ENCODE measurements at regions not wholly inside any gene's neighbourhood (a gene's known extent, or its start where the extent isn't known, plus 50 kb on each side); places are given as distances from the start of the nearest gene placed in this dataset.

DNA sequence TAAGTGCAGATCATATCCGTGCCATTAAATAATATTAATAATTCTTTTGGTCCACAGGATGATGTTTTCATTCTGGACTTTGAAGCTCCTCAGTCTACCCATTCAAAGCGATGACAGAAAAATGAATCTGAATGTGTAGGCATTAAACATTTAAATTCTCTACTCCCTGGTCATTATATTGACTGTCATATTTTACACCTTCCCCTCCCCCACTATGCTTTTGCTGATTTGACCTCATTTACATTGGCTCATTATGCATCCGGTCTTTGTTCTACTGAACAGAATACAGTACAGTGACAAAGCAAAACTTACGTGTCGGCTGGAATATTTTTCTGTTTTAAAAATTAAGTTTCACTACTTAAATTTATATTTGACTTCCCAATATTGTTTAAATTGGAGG is 289.7 kb upstream of the TMEM161B start:
- Histone ChIP-seq H3K27me3 (ENCODE audit: control insufficient read depth in 1 of 2, insufficient read depth in 2 of 2, low read length in 2 of 2) (no peaks in the 10 kb centered on the region), H3K36me3 (ENCODE audit: control insufficient read depth in 1 of 2, insufficient read depth in 2 of 2, low read length in 2 of 2) (no peaks in the 10 kb centered on the region), H3K9ac (ENCODE audit: low read depth in 1 of 2, low read length in 2 of 2) (no peak overlapping the region), H3K4me1 (ENCODE audit: control insufficient read depth in 1 of 2, insufficient read depth in 2 of 2, low read length in 2 of 2) (no peaks in the 10 kb centered on the region), H3K27ac (ENCODE audit: low read depth, low read length) (no peak overlapping the region), H3K4me3 (ENCODE audit: low read depth in 1 of 2, low read length in 2 of 2) (no peak overlapping the region), H3K9me3 (ENCODE audit: control insufficient read depth in 1 of 2, low read length in 2 of 2) (no peaks in the 10 kb centered on the region)

DNA sequence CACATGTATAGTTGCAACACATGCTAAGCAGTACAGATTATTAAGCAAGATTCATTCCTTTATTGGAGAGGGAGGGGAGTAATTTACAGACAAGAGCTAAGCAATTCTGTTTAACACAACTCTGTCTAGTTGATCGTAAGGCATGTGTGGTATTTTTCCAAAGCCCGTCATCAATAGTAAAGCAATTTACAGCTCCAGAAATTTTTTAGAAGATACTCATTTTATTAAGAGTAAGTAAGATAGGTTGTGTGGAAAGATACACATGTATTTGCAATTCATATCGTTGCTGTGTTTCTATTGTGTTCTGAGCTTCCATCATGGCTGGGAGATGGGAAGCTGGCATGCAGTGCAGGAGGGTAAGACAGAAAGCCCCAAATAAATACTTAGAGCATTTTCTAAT is 289.2 kb upstream of the TMEM161B start:
- Histone ChIP-seq H3K27ac (ENCODE audit: low read depth, low read length) (no peak overlapping the region), H3K9ac (ENCODE audit: low read depth in 1 of 2, low read length in 2 of 2) (no peak overlapping the region), H3K27me3 (ENCODE audit: control insufficient read depth in 1 of 2, insufficient read depth in 2 of 2, low read length in 2 of 2) (no peaks in the 10 kb centered on the region), H3K36me3 (ENCODE audit: control insufficient read depth in 1 of 2, insufficient read depth in 2 of 2, low read length in 2 of 2) (no peaks in the 10 kb centered on the region), H3K4me3 (ENCODE audit: low read depth in 1 of 2, low read length in 2 of 2) (no peak overlapping the region), H3K9me3 (ENCODE audit: control insufficient read depth in 1 of 2, low read length in 2 of 2) (no peaks in the 10 kb centered on the region), H3K4me1 (ENCODE audit: control insufficient read depth in 1 of 2, insufficient read depth in 2 of 2, low read length in 2 of 2) (no peaks in the 10 kb centered on the region)

DNA sequence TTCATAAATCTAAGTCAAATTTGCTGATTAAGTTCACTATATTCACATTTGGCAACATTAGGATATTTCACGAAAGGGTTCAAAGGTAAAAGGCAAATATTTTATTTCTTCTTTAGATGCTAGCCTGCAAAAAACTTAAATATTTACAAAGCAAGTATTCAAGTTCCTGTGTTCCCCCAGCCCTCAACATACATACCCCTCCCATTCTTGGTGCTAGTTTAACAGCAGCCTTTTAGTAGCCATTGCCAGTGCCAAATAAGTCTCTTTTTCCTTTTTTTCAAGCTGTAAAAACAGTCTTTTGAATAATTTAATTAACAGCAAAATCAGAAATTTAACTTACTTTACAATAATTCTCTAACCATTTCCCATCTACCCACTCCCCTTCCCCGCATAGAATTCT is 288.5 kb upstream of the TMEM161B start:
- H3K27me3 ChIP-seq (ENCODE audit: control insufficient read depth in 1 of 2, insufficient read depth in 2 of 2, low read length in 2 of 2), result no peaks in the 10 kb centered on the region
- H3K4me1 ChIP-seq (ENCODE audit: control insufficient read depth in 1 of 2, insufficient read depth in 2 of 2, low read length in 2 of 2), result no peaks in the 10 kb centered on the region
- no peak overlapping the region for H3K9ac ChIP-seq (ENCODE audit: low read depth in 1 of 2, low read length in 2 of 2)
- no peaks in the 10 kb centered on the region for H3K9me3 ChIP-seq (ENCODE audit: control insufficient read depth in 1 of 2, low read length in 2 of 2)
- no peak overlapping the region for H3K27ac ChIP-seq (ENCODE audit: low read depth, low read length)
- H3K4me3 ChIP-seq (ENCODE audit: low read depth in 1 of 2, low read length in 2 of 2), result no peak overlapping the region
- no peaks in the 10 kb centered on the region for H3K36me3 ChIP-seq (ENCODE audit: control insufficient read depth in 1 of 2, insufficient read depth in 2 of 2, low read length in 2 of 2)

DNA sequence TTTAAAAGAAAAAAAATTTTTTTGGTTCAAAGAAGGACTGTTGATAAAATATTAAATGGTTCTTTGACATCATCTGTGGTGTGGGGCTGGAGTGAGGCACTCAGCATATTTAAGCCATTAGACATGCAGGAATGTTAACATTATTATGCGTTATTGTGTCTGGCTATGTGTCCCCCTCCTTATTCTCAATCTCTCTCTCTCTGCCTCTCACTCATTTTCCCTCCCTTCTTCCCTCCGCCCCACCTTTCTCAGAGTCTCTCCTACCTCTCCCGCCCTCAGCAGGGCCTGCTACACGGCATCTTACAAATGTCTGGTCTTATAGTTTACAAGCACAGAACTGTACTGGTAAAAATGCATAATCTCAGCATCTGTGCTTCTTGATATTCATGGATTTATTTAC is 287.8 kb upstream of the TMEM161B start:
- no peak overlapping the region for H3K9ac ChIP-seq (ENCODE audit: low read depth in 1 of 2, low read length in 2 of 2)
- no peaks in the 10 kb centered on the region for H3K36me3 ChIP-seq (ENCODE audit: control insufficient read depth in 1 of 2, insufficient read depth in 2 of 2, low read length in 2 of 2)
- no peaks in the 10 kb centered on the region for H3K4me1 ChIP-seq (ENCODE audit: control insufficient read depth in 1 of 2, insufficient read depth in 2 of 2, low read length in 2 of 2)
- no peak overlapping the region for H3K27ac ChIP-seq (ENCODE audit: low read depth, low read length)
- no peaks in the 10 kb centered on the region for H3K9me3 ChIP-seq (ENCODE audit: control insufficient read depth in 1 of 2, low read length in 2 of 2)
- no peaks in the 10 kb centered on the region for H3K27me3 ChIP-seq (ENCODE audit: control insufficient read depth in 1 of 2, insufficient read depth in 2 of 2, low read length in 2 of 2)
- no peak overlapping the region for H3K4me3 ChIP-seq (ENCODE audit: low read depth in 1 of 2, low read length in 2 of 2)

DNA sequence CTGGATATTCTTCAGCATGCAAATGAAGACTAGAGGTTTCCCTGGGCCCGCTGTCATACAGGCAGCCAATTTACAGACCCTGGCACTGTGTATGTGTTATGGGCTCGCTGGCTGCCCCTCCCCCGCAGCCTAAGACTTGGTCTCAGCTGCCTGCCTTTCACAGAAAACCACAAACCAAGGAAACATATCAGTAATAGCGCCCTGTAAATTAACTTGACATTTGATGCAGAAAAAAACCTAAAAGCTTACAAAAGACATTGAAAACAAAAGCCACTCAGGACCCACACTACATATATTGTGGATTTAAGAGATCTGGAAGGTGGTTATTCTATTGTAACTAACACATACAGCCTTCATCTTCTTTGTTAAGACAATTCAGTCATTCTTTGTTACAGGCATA is 287.0 kb upstream of the TMEM161B start:
- Histone ChIP-seq H3K4me3 (ENCODE audit: low read depth in 1 of 2, low read length in 2 of 2) (no peak overlapping the region), H3K4me1 (ENCODE audit: control insufficient read depth in 1 of 2, insufficient read depth in 2 of 2, low read length in 2 of 2) (no peaks in the 10 kb centered on the region), H3K27ac (ENCODE audit: low read depth, low read length) (no peak overlapping the region), H3K27me3 (ENCODE audit: control insufficient read depth in 1 of 2, insufficient read depth in 2 of 2, low read length in 2 of 2) (no peaks in the 10 kb centered on the region), H3K9me3 (ENCODE audit: control insufficient read depth in 1 of 2, low read length in 2 of 2) (no peaks in the 10 kb centered on the region), H3K36me3 (ENCODE audit: control insufficient read depth in 1 of 2, insufficient read depth in 2 of 2, low read length in 2 of 2) (no peaks in the 10 kb centered on the region), H3K9ac (ENCODE audit: low read depth in 1 of 2, low read length in 2 of 2) (no peak overlapping the region)

DNA sequence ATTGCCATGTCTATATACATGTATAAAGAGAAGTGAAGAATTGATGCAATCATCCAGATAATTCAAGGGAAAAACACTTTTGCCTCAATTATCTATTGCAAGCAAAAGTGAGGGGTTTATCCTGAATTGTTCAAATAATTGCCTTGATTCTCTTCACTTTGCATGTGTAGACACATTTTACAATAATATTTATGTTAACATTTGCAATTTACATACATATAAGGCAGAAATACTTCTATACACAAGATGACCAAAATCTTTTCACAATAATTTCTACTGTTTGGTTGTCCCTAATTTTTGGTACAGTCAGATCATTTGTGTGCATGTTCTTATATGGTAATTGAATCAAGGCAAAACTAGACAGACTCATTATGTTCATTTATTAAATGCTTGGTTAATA is 285.3 kb upstream of the TMEM161B start:
- Histone ChIP-seq H3K27ac (ENCODE audit: low read depth, low read length) (no peak overlapping the region), H3K9me3 (ENCODE audit: control insufficient read depth in 1 of 2, low read length in 2 of 2) (no peaks in the 10 kb centered on the region), H3K36me3 (ENCODE audit: control insufficient read depth in 1 of 2, insufficient read depth in 2 of 2, low read length in 2 of 2) (no peaks in the 10 kb centered on the region), H3K4me3 (ENCODE audit: low read depth in 1 of 2, low read length in 2 of 2) (no peak overlapping the region), H3K27me3 (ENCODE audit: control insufficient read depth in 1 of 2, insufficient read depth in 2 of 2, low read length in 2 of 2) (no peaks in the 10 kb centered on the region), H3K4me1 (ENCODE audit: control insufficient read depth in 1 of 2, insufficient read depth in 2 of 2, low read length in 2 of 2) (no peaks in the 10 kb centered on the region), H3K9ac (ENCODE audit: low read depth in 1 of 2, low read length in 2 of 2) (no peak overlapping the region)

DNA sequence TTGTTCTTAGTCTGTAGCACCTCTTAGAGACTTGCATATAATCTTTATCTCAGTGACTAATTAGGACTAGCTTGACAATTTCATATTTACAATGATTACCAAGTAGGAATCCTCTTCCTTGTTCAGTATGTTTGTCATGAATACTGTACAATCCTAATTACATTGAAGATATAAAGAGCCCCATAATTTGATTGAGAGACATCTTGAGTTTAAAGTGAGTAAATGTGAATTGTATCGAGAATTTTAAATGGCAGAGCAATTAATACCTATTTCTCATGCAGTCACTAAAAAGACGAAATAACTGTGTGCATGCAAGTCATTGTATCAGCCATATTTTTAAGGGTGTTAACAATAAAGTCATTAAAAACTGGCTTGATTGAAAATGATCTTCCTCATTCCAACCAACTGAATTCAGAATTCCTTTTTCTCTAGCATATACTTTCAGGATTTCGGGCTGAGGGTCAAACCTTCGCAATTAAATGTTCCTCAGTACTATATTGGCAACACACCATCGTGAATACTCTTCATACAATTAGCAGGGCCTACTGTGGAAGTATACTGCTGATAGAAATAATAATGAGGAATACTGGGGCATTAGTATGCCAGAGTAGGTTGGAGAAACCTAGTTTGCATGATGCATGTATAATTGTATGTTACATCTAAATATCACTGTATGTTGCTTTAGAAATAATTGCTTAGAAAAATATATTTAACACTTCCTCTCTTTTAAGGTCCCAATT is 284.7 kb upstream of the TMEM161B start:
- Histone ChIP-seq H3K27me3 (ENCODE audit: control insufficient read depth in 1 of 2, insufficient read depth in 2 of 2, low read length in 2 of 2) (no peaks in the 10 kb centered on the region), H3K4me1 (ENCODE audit: control insufficient read depth in 1 of 2, insufficient read depth in 2 of 2, low read length in 2 of 2) (no peaks in the 10 kb centered on the region), H3K4me3 (ENCODE audit: low read depth in 1 of 2, low read length in 2 of 2) (no peak overlapping the region)

DNA sequence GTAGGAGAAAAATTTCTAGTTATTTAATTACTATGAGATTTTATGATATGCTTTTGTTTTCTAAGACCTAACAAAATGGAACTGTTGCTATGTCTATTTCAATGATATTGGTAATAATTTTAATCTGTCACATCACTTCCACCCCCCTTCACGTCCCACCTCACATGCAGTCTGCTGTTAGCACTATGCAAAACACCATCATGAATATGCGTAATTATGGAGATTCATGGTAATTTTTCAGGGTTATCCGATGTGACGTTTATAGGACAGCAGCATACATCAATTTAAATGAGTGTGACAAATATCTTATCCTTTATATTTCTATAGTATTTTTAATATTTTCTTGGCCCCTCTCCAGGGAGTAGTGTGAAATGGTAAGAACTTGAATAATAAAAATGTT is 283.8 kb upstream of the TMEM161B start:
- H3K9ac ChIP-seq (ENCODE audit: low read depth in 1 of 2, low read length in 2 of 2), result no peak overlapping the region
- no peaks in the 10 kb centered on the region for H3K9me3 ChIP-seq (ENCODE audit: control insufficient read depth in 1 of 2, low read length in 2 of 2)
- H3K4me3 ChIP-seq (ENCODE audit: low read depth in 1 of 2, low read length in 2 of 2), result no peak overlapping the region
- H3K36me3 ChIP-seq (ENCODE audit: control insufficient read depth in 1 of 2, insufficient read depth in 2 of 2, low read length in 2 of 2), result no peaks in the 10 kb centered on the region
- H3K27ac ChIP-seq (ENCODE audit: low read depth, low read length), result no peak overlapping the region
- H3K27me3 ChIP-seq (ENCODE audit: control insufficient read depth in 1 of 2, insufficient read depth in 2 of 2, low read length in 2 of 2), result no peaks in the 10 kb centered on the region
- no peaks in the 10 kb centered on the region for H3K4me1 ChIP-seq (ENCODE audit: control insufficient read depth in 1 of 2, insufficient read depth in 2 of 2, low read length in 2 of 2)

More for the DNA sequence above, 284.7 kb upstream of the TMEM161B start:
- Histone ChIP-seq H3K9me3 (ENCODE audit: control insufficient read depth in 1 of 2, low read length in 2 of 2) (no peaks in the 10 kb centered on the region), H3K9ac (ENCODE audit: low read depth in 1 of 2, low read length in 2 of 2) (no peak overlapping the region), H3K27ac (ENCODE audit: low read depth, low read length) (no peak overlapping the region), H3K36me3 (ENCODE audit: control insufficient read depth in 1 of 2, insufficient read depth in 2 of 2, low read length in 2 of 2) (no peaks in the 10 kb centered on the region)

DNA sequence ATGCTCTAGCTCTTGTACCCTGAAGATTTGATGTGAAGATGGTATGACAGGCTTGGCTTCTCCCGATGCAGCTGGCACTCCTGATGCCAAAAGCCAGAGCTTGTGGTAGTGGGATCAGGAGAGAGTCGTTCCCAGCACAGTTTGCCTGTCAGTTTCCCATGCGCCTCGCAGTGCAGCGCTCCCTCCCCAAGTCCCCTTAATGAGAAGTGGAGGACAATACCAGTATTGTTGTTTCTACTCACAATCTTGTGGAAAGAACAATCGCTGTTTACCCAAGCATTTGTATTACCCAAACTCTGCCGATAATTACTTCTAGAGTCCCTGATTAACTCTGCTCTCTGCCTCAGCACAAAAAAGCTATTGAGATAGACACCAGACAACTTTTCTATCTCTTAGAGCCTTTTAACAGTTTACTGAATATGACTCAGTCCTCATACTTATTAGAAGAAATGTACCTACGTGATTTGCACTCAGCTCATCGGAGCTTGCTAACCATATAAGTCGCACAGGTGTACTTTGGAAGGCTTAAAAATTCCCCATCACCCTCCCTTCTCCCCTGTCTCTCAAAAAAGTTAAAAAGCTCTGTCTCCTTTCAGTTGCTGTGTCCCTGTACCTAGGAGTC is 283.2 kb upstream of the TMEM161B start:
- no peaks in the 10 kb centered on the region for H3K4me1 ChIP-seq (ENCODE audit: control insufficient read depth in 1 of 2, insufficient read depth in 2 of 2, low read length in 2 of 2)
- no peak overlapping the region for H3K9ac ChIP-seq (ENCODE audit: low read depth in 1 of 2, low read length in 2 of 2)
- no peaks in the 10 kb centered on the region for H3K36me3 ChIP-seq (ENCODE audit: control insufficient read depth in 1 of 2, insufficient read depth in 2 of 2, low read length in 2 of 2)
- H3K27ac ChIP-seq (ENCODE audit: low read depth, low read length), result no peak overlapping the region
- no peaks in the 10 kb centered on the region for H3K9me3 ChIP-seq (ENCODE audit: control insufficient read depth in 1 of 2, low read length in 2 of 2)
- no peak overlapping the region for H3K4me3 ChIP-seq (ENCODE audit: low read depth in 1 of 2, low read length in 2 of 2)
- H3K27me3 ChIP-seq (ENCODE audit: control insufficient read depth in 1 of 2, insufficient read depth in 2 of 2, low read length in 2 of 2), result no peaks in the 10 kb centered on the region

DNA sequence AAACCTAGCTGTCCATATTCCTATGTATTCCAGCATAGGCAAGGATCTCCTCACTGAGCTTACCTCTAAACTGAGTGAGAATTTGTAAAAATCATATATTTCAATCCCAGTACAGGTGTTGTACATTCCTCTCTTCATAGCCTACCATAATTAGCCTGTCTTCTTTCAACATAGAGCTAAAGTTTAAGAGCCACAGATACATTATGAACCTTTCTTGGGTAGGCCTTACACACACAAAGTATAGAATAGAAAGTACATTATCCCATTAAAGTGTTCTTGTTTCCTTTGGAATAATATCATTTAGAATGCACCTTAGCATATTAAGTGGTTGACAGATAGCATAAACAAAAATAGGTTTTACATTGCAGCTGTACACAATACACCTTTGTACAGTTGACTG is 282.1 kb upstream of the TMEM161B start:
- Histone ChIP-seq H3K36me3 (ENCODE audit: control insufficient read depth in 1 of 2, insufficient read depth in 2 of 2, low read length in 2 of 2) (no peaks in the 10 kb centered on the region), H3K9me3 (ENCODE audit: control insufficient read depth in 1 of 2, low read length in 2 of 2) (no peaks in the 10 kb centered on the region), H3K27ac (ENCODE audit: low read depth, low read length) (no peak overlapping the region), H3K27me3 (ENCODE audit: control insufficient read depth in 1 of 2, insufficient read depth in 2 of 2, low read length in 2 of 2) (no peaks in the 10 kb centered on the region), H3K9ac (ENCODE audit: low read depth in 1 of 2, low read length in 2 of 2) (no peak overlapping the region), H3K4me3 (ENCODE audit: low read depth in 1 of 2, low read length in 2 of 2) (no peak overlapping the region), H3K4me1 (ENCODE audit: control insufficient read depth in 1 of 2, insufficient read depth in 2 of 2, low read length in 2 of 2) (no peaks in the 10 kb centered on the region)

Measured in duodenal mucosa (tissue), 2 donors.